Activated CD4-positive, alpha-beta T cell treated with anti-CD3 and anti-CD28 coated beads, Interleukin-2, amount 50 U/mL, for 4 hours (primary cell): ENCODE measurements at regions not wholly inside any gene's neighbourhood (a gene's known extent, or its start where the extent isn't known, plus 50 kb on each side); places are given as distances from the start of the nearest gene placed in this dataset.
"Not testable (repeated sequence)": the region's sequence is repeated elsewhere in the genome, so short reads cannot be mapped to it uniquely, and the experiment has no call there.

Experiments
- DNase-seq, 2 experiments: peaks; one replicate each; pipeline ENCODE4 v3.0.0-alpha.2; 2020

- DNase-seq, result not testable (repeated sequence)
Measured at GRCh38 chr22:12541412-12542170, 2986.4 kb upstream of the OR11H1 start.

GRCh38 chr22:12553366-12553765 lies 2974.6 kb upstream of the OR11H1 start:
- DNase-seq, result not testable (repeated sequence)

DNA sequence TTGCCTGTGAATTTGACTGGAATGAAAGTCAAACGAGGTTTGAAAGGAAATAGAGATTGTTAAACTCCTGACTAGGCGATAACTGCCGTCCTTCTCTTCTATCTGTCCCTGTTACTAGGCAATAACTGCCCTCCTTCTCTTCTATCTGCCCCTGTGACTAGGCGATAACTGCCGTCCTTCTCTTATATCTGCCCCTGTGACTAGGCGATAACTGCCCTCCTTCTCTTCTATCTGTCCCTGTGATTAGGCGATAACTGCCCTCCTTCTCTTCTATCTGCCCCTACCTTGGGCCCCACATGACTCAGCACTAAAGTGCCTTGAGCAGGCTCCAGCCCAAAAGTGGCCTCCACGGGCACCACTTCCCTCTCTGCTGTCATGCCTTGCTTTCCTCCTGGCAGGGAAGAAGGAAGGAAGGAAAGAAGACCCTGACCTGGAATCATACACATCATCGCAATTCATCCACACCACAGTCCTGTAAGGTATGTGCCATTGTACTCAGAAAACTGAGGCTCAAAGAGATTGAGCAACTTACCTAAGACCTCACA lies 2973.3 kb upstream of the OR11H1 start:
- DNase-seq, result not testable (repeated sequence)

GRCh38 chr22:12571500-12571899 lies 2956.5 kb upstream of the OR11H1 start:
- DNase-seq, result not testable (repeated sequence)

DNA sequence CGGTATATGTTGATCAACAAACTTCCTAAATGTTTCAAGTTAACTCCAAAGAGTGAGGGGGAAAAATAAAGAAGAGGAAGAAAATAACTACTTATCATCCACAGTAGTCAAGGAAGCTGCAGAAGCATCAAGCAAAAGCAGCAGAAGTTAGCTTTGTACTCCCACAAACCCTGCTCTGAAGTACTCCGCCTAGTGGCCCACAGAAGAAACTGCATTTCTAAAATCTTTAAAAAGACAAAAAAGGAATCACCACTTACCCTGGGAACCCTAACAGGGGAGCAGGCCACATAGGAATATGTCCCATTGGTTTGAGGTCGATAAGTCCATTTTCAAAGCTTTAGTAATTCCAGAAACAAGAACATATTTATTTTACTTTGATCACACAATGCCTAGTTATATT lies 2948.3 kb upstream of the OR11H1 start:
- DNase-seq, result not testable (repeated sequence)

DNA sequence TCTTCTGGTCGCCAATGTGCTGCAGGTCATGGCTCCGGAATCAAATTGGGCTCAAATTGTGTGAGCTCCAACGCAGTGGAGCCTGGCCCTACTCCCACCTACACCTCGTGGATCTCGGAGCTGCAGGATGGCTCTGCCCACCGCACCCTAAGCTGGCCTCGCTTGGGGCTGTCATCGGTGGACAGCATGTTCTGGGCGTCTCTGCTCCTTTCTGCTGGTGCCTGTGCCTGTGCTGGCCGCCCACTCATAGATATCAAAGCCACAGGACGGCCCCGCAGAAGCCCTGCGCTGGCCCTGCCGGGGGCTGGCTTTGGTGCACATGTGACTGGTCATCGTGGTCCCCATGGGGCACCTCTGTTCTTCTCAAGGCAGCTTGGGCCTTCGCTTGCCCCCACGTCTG lies 2943.5 kb upstream of the OR11H1 start:
- DNase-seq, result not testable (repeated sequence)

DNA sequence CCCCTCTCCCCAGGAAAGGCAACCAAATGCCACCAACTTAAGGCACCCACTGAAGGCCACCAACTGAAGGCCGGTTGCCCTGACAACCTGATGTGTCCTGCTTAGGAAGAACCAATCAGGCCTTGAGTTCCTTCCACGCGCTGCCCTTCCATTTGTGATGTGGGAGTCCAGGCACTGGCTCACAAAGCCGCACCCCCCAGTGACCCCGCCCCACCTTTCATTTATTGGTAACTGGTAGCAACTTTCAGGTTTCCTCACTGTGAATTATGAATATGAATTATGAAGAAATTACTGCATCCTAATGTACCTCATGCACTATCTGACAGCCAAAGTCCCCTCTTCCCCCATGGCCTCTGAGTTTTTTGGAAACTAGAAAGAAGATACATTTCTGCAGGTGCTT lies 2943.1 kb upstream of the OR11H1 start:
- DNase-seq, result not testable (repeated sequence)

DNA sequence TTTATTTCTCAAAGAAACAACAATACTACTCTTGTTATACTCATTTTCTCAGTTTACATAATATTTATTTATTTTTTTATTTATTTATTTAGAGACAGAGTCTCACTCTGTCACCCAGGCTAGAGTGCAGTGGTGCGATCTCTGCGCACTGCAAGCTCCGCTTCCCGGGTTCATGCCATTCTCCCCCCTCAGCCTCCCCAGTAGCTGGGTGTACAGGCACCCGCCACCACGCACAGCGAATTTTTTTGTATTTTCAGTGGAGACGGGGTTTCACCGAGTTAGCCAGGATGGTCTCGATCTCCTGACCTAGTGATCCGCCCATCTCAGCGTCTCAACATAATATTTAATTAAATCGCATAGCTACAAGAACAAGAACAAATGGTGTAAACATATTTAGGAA lies 2932.3 kb upstream of the OR11H1 start:
- not testable (repeated sequence) for DNase-seq

- DNase-seq, result not testable (repeated sequence)
Measured at GRCh38 chr22:12597778-12598177, 2930.2 kb upstream of the OR11H1 start.

GRCh38 chr22:12601510-12601869 lies 2926.5 kb upstream of the OR11H1 start:
- not testable (repeated sequence) for DNase-seq

- DNase-seq, result peak in 1 of 2 experiments; percentile 5
Measured at GRCh38 chr22:12601870-12602779, 2925.9 kb upstream of the OR11H1 start.

- not testable (repeated sequence) for DNase-seq
Measured at GRCh38 chr22:12603399-12603798, 2924.6 kb upstream of the OR11H1 start.

GRCh38 chr22:12603833-12604232 lies 2924.2 kb upstream of the OR11H1 start:
- not testable (repeated sequence) for DNase-seq

DNA sequence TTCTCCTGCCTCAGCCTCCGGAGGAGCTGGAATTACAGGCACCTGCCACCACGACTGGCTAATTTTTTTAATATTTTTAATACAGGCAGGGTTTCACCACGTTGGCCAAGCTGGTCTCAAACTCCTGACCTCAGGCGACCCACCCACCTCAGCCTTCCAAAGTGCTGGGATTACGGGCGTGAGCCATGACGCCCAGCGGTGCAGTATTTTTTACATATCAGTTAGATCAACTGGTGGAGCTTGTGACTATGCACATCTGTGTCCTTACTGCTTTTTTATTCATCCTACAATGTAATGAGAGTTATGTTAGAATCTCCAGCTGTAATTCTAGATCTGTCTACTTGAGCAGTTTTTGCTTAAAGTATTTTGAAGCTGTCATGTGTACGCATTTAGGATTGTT lies 2919.5 kb upstream of the OR11H1 start:
- DNase-seq, result not testable (repeated sequence)

GRCh38 chr22:12613199-12613598 lies 2914.8 kb upstream of the OR11H1 start:
- DNase-seq, result no peak

DNA sequence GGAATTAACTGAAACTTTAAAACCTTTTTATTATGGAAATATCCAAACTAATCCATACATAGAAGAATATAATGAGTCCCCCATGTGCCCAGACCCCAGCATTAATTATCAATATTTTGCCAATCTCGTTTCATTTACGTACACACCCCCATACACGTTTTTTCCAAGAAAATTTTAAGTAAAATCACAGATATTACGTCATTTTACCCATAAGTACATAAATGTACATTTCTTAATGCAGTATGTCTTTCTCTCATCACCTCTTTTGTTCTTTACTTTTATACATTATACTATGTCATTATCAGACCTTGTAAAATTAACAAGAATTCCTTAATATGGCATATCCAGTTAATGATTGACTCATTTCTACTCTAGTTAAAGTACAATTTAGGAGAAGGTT lies 2914.1 kb upstream of the OR11H1 start:
- not testable (repeated sequence) for DNase-seq

DNA sequence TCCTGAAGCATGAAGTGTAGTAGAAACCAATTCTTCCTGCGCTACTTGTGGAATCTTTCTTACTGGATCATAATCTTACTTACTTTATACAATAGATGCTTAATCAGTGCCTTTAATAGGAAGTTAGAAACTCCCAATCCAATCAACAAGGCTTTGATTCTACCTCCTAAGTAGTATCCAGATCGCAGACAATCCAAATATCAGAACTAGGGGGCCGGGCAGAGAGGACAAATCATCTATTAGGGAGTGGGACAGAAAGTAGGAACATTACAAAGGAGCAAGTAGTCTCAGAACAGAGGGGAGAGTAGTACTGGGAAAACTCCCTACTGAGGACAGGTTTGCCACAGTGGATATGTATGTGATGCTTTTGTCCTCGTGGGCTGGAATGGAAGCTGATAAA lies 2901.1 kb upstream of the OR11H1 start:
- DNase-seq, result not testable (repeated sequence)

GRCh38 chr22:12629815-12630214 lies 2898.2 kb upstream of the OR11H1 start:
- DNase-seq, result not testable (repeated sequence)

DNA sequence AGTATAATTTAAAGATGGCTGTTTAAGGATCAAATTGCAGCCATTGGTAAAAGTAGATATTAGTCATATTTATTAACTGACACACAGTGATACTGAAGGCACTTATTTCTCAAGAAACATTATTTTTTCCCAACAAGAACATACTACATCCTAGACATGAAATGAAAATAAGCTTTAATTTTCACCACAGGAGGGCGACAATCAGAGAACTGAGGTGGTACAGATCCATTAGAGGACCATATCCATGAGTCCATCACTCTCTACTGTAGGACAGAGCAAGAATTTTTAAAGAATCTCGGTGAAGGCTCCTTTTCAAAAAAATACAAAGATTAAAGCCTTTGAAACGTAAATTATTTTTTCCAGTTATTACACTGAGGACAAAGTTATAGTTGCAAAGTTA lies 2897.0 kb upstream of the OR11H1 start:
- not testable (repeated sequence) for DNase-seq

DNA sequence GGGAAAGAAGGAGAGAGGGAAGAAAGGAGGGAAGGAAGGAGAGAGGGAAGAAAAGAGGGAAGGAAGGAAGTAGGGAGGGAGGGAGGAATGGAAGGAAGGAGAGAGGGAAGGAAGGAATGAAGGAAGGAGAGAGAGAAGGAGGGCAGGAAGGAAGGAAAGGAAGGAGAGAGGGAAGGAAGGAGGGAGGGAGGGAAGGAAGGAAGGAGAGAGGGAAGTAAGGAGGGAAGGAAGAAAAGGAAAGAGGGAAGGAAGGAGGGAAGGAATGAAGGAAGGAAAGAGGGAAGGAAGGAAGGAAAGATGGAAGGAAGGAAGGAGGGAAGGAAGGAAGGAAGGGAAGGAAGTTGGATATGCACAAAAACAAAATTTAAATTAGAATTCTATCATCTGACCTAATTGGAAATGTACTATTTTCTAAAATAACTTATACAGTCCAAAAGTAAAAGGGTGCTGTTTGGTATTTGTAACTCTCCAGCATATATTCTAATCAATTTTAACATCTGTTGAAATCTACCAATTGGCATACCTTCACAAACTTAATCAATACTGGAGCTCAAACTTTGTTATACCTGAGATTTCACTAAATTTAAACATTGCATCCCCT lies 2890.3 kb upstream of the OR11H1 start:
- not testable (repeated sequence) for DNase-seq

- not testable (repeated sequence) for DNase-seq
Measured at GRCh38 chr22:12638319-12638718, 2889.7 kb upstream of the OR11H1 start.
